Fibroblast of skin of left biceps (primary cell): ENCODE measurements at regions not wholly inside any gene's neighbourhood (a gene's known extent, or its start where the extent isn't known, plus 50 kb on each side); places are given as distances from the start of the nearest gene placed in this dataset.

ENCODE experiments used
- DNase-seq, 2 experiments: peaks; one replicate each; pipeline ENCODE4 v3.0.0-alpha.2; 2013; ENCODE audit warnings: low read depth in 2 of 2

DNA sequence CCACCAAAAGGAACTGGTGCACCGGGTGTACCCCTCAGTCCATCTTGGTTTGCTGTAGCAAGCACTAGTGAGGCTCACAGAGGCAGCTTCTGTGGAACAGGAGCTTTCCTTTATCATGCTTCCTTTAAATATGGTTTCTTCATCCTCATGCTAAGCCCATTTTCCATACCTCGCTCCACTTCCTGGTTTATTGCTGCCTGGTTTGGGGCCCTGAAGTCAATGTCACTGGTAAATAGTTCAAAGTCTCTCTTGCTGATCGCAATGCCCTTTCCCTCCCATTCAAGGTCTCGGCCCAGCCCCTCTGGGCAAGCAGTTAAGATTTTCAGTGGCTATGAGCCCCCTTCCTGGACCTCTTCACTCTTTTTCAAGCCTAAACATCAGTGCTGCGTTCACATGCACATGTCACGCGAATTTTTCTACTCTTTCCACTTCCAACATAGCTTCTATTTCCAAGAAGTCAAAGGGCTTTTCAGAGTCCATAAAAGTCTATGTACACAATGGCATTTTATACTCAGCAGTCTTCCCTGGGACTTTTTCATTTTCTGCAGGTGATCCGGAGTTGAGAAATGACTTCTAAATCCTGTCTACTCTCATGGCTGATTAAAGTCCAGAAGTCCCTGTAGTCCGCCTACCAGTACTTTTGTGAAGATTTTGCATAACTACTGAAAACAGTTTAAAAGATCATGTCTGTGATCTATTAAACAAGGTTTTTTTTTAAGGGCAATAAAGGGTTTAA is 323.8 kb upstream of the ZFHX3 start:
- no peak for DNase-seq

DNA sequence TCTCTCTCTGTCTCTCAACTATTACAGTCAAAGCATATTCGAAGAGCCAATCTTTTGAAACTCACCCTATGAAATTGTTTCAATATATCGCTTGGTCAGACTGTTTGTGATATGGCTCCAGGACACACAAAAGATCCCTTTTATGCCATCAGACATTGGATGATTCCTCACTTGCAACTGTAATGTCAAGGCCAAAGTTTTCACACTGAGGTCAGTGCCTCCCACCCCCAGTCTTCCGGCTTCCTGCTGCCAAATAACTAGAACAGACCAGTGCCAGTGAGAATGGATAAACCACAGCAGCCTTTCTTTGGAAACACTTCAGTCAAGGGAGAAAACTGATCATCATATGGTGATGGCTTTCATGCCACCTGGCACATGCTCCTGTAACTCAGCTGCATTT is 321.9 kb upstream of the ZFHX3 start:
- DNase-seq: no peak

DNA sequence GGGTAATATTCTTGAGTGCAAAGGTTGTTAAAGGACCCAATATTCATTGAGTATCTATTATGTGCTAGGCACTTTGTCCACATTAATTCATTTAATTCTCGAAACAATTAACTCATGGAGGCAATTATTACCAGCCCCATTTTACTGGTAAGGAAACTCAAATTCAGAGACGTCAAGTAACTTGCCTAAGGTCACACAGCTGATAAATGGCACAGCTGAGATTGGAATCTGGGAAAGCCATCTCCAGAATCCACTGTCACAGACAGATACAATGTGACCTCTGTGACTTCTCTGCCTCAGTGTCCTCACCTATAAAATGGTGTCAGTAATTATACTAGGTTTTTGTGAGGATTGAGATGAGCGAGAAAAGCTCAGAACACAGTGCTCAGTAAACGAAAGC is 320.8 kb upstream of the ZFHX3 start:
- no peak for DNase-seq

DNA sequence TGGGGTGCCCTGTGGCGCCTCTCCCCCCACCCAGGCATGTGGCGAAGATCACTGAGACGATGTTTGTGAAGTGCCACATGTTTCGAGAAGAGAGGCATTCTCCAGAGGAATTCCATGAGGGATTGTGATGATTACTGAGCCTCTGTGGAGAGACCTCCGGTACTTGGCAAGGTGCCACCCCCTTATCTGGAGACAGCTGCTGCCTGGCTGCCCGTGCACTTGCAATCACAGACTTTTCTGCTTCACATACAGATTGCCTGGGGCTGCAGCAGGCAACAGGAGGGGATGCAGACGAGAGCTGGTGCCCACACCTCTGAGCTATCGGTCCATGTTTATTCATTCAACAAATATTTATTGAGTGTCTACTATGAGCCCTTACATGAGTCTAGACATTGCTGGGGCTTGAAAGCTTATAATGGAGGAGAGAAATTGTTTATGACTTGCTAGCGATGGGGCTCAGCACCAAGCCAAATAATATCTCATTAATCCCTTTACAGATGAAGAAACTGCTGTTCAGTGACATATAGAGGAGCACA is 317.2 kb upstream of the ZFHX3 start:
- peak; percentile 2 for DNase-seq

DNA sequence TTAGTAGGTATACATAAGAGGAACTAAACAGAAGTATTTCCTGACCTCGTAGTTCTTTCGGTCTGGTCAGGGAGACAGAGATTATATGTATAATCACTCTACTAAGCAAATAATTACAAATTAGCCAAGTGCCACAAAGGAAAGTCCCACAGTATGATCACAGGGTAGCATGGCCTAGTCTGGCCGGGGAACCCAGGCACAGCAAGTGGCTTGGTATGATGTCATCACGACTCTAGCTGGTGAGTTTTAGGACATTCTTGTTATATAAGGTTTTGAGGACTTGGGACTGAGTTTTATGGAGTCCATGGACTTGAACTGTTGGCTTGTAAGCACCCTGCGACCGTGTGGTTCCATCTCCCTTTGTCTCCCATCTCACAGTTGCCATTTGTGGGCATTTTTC is 316.5 kb upstream of the ZFHX3 start:
- DNase-seq: no peak

DNA sequence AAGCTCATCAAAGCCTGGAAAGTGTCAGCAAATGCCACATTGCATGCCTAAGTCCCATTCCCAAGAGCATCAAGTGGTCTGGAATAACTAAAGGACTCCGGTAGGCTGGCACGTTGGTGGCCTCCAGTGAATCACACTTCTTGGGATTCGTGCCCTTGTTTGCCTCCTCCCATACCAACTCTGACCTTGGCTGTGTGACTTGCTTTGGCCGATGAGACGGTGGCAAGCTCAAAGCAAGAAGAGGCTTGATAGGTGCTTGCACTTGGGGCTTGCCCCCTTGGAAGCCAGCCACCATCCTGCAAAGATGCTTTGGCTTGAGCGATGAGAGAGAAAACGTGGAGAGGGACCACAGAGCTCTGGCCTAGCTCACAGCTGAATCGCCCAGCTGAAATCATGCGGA is 313.1 kb upstream of the ZFHX3 start:
- no peak for DNase-seq

DNA sequence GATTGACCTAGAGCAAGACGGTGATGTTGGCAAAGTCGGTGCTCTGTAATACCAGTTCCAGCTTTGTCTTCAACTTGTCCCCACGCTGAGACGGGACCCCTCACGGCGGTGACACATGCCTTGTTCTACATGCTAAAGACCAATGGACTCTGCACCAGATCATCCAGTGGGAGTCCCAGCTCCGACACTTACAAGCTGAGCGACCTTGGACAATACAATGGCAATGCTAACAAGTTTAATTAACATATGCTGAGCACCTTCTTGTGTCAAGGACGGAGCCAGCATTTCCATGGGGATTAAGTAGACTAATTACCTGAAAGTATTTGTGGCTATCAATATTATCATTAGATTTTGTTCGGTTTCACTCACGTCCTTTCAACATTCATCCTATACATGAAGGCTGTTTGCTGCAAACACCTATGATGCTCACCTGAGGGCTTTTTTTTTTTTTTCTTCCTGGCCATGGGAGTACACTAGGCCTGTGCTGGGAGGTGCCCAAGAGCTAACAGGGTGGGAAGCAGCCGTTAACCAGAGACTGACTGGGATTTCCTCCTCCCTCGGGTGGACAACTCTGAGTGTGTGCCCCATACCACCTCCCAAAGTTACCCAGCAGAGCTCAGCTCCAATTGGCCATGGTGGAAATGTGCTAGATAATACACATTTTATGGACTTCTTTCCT is 308.6 kb upstream of the ZFHX3 start:
- no peak for DNase-seq

DNA sequence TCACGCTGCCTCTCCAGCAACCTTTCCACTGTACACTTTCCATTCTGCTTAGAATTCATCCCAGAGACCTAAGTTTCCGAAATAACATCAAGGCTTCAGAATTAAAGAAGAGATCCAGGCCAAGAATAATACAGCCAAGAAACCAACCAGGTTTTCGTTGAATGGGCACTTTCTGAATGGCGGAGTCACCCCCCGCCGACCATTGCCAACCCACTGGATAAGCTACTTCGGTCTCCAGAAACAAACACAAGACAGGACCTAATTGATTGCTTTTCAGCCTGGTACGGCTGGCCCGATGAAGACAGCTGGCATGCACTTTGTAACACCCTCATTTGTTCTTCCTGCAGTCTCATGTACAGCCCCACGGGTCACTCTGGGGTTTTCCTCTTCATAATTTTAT is 308.1 kb upstream of the ZFHX3 start:
- DNase-seq: no peak

DNA sequence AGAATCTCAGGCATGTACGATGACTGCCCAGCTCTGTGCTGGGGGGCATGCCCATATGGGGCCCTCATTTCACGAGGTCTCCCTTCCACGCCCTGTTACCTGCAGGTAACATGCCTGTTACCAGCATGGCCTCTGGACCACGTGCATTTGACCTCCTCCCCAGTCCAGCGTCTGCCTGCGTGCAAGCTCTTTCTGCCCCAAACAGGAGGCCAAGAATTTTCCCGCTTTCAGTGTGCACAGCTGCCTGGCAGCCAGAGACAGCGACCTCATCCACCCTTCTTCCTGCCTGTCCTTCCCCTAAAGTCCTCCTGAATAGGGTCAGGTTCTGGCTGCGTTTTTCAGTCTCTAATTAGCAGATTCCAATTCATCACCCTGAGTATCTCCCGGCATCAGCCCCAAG is 306.5 kb upstream of the ZFHX3 start:
- DNase-seq: no peak

DNA sequence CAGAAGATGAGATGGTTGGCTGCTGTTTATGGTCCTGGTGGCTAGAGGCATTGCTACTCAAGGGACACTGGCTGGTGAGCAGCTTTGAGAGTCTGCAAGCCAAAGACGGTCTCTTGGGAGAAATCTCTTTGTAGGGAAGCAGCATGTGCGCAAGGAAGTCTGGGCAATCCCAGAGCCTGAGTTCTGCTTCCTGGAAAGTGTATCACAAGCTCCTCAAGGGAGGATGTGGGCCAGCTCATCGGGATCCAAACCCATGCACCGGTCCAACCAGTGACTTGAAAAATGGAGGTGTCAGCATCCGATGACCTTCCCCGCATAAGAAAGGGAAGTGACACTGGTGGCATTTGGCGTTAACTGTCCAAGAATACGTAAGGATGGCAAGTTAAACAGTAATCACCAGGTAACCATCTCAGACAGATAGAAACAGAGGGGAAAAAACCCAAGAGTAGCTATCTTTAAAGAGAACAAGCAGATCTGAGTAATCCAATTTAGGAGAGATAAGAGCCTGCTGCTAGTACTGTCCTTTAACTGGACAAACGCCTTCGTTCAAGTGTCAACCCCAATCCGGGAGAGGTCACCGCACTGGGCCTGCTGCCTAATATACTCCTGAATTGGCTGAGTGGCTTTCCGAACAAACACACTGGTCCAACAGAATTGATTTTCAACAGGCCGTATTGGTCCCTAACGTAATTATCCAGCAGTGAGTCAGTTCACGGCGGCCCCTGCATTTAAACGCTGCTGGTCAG is 303.0 kb upstream of the ZFHX3 start:
- no peak for DNase-seq

DNA sequence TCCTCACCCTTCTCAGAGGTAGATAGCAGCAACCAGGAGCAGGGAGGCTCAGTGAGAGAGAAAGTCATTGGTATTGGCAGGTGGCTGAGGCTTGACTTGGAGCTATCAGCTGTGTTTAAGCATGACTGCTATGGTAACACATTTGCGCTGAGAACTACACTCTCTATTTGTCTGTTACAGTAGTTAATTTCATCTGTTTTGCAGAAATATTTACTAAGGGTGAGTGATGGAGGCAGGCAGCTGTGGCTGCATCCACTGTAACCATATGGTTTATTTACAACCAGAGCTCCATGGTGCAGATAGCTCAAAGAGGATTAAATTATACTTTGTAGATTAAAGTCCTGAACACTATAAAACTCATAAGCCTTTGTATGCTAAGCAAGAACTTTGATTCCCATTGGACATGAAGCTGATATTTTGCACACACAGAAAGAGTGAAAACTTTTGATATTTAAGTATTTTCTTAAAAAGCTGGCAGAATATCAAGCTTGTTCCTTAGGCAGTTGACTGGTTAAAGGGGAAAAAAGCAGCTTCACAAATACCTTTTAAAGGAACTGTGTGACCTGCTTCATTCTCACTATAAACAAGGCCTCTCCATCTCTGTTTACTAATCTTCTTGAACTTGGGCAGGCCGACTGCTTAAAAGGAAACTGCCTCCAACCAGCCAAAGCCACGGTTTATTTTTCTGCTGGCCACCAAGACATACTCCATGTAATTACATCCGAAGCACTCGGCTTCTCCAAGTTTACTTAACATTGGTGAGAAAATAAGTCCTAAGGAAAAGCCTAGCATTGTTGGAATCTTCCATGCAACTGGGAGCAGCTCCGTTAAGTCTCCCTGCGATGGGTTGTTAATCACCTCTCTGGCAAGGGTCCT is 299.8 kb upstream of the ZFHX3 start:
- DNase-seq: no peak

DNA sequence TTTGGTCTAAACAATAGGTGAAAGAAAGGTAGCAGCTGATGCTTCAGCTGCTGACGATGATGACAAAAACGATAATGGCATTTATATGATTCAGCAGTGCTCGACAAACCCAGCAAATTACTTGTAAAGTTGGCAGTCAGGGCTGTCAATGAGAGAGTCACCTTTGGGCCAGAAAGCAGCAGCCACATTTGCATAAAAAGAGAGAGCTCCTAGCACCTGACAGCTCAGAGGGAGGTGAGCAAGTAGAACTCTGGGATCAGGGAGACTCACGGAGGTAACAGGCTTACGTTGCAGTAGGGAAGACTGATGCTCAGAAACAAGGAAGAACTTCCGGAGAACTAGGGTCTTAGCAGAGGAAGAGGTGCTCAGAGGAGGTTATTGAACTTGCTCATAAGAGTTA is 291.9 kb upstream of the ZFHX3 start:
- no peak for DNase-seq

DNA sequence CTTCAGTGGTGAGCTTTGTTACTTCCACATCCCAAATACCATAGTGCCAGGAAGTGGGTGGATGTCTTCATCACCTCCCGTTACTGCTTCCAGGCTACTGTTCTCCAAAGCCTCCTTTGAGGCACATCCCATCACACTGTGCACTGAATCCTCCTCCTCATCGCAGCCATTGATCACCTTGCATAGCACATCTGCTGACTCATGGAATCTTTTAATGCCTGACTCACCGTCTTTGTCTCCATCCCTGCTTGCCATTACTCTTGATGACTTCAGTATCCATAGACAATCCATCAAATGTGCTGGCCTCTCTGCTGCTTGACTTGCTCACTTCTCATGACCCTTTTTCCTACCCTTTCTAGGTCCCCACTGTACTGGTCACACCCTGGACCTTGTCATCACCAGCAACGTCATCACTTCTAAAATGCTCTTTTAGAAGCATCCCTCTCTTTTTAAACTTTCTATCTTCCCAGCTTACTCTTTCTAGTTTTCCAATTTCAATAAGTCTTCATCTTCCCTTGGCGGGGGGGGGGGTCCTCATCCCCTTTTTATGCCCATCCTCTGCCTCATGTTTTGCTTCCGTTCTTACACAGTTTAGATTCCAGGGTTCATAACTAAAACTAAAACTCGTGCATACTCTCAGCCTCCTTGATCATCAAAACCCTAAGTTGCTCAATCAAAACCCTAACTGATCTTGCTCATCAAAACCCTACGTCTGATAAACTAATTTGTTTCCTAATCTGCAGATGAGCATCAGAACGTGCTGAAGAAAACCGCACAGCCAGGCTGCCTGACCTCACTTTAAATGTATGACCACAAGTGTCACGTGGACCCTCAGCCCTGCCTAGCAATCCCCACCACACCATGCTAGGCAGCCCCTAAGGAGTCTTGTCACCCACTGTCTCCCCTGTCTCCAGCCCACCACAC is 289.7 kb upstream of the ZFHX3 start:
- no peak for DNase-seq

DNA sequence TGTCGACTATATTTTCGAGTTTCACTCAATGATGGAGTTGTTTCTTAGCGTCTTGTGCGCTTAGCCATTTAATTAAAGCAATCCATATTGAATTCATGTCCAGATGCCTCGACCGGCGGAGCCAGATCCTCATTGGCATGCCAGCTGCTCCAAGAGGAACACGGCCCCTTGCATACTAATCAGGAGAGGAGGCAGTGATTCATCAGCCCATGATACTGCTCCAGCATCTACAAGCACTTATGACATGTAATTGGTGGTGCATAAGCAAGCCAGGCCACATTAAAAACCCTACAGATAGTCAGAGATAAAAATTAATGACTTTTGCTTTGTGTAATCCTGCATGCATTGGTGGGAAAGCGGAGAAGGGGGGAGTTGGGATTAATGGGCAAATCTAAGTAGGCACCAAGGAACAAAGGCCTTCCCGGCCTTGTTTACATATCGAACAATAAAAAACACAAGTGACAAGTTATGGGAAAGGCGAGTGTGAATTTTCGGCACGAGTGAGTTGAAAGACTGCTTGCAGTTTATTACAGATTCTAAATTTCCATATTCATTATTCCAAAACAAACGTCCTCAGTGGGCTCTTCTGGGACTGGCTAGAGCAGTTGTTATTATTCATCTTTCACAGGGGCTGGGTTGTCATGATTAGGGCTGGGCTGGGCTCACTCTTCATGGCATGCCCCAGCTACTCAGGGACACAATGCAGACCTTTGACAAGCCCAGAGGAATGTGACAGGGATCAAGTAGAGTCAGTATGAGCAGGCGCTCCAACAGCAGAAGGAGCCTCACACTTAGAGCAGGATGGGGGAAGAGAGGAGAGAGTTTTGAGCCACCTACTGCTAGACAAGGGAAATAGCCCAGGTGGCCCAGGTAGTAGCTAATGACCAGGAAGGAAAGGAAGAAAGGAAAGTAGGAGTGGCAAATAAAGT is 281.7 kb upstream of the ZFHX3 start:
- no peak for DNase-seq

DNA sequence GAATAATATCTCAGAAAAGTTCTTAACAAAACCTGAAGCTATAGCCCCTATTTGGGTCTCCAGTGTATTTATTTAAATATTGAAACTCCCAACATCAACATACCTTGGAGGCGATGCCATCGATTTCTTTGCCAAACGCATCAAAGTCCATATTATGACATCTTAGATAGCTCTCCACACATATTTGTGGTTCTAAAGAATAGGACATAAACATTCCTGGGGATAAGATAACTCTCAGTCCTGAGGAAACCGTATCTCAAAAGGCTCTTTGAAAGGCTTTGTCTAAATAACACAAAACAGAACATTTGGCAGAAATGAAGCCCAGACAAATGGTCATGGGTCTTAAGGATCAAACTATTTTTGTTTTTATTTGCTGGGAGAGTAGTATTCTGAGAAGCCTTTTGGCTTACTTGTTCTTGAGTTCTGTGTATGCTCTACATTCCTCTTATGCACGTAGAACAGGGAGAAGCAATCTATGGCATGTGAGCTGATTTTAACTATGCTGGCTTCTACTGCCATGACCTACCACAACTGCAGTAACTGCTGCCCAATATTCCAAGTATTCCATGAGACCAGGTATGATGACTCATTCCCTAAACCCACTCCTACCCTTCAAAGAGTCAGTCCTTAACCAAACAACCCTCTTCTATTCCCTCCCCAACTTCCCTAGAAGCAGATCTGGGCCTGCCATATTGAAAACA is 279.0 kb upstream of the ZFHX3 start:
- peak in 1 of 2 experiments; percentile 3 for DNase-seq

DNA sequence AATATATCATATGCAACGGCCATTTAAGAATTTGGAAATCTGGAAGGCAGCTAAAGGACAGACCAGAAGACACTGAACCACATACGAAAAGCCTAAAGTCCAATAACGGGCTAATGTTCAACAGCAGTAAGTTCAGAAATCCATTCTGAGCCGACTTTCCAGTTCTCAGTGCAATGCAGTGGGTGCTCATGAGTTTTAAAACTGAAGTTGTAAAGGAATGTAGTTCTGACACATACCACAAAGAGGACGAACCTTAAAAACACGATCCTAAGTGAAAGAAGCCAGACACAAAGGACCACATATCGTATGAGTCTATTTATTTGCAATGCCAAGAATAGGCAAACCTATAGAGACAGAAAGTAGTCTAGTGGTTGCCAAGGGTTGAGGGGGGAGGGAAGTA is 278.3 kb upstream of the ZFHX3 start:
- DNase-seq: no peak

DNA sequence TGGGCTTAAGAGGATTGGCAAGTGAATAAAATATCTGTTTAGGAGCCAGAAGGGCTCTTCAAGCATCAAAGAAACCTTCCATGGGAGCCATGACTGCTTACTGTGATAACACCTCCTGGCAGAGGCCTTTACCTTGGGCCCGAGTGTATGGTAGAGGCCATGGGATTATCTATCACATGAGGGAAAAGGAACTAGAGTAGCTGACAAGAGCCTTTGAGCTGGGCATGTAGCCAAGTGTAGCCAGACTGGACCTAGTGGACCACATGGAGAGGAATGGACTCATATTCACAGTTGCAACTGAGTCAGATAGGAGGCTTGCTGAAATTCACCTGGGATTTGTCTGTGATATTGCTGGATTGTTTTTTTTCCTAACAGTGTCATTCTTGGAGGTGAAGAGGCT is 276.0 kb upstream of the ZFHX3 start:
- DNase-seq: no peak

DNA sequence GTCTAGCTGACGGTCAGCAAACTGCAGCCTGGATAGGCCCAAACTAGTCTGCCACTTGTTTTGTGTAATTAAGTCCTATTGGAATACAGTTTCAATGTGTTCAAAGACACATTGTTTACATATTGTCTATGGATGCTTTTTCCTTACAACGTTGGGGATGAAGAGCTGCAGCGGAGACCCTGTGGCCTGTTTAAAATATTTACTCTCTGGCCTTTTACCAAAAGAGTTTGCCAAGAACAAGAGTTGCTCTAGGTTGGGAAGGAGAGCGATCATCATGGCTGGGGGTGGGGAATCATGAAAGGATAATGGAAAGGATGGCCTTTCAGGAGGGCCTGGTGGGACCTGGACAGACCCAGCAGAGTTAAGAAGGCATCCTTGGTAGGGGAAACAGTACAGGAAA is 274.9 kb upstream of the ZFHX3 start:
- no peak for DNase-seq

DNA sequence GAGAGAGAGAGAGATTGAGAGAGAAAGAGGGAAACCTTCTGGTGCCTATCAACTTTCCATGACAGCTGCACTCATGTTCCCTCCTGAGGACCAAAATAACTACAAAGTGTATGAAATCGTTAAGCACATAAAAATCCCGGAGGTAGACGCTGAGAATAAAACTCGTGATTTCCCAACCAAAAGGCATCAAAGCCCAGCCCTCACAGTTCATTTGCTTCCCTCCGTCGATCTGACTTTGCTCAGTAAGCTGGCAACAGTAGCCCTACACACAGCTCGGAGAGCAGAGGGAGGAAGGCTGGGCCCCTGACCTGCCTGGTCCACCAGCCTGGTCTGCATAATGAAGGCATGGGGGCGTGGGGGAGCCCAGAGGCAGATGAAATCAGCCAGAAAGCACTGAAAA is 273.9 kb upstream of the ZFHX3 start:
- no peak for DNase-seq
